KG1 (cell line): ENCODE measurements at regions not wholly inside any gene's neighbourhood (a gene's known extent, or its start where the extent isn't known, plus 50 kb on each side); places are given as distances from the start of the nearest gene placed in this dataset.

Source experiments
- DNase-seq: peaks from one replicate; lab custom pipeline; 2025; lab: John Stamatoyannopoulos, UW

DNA sequence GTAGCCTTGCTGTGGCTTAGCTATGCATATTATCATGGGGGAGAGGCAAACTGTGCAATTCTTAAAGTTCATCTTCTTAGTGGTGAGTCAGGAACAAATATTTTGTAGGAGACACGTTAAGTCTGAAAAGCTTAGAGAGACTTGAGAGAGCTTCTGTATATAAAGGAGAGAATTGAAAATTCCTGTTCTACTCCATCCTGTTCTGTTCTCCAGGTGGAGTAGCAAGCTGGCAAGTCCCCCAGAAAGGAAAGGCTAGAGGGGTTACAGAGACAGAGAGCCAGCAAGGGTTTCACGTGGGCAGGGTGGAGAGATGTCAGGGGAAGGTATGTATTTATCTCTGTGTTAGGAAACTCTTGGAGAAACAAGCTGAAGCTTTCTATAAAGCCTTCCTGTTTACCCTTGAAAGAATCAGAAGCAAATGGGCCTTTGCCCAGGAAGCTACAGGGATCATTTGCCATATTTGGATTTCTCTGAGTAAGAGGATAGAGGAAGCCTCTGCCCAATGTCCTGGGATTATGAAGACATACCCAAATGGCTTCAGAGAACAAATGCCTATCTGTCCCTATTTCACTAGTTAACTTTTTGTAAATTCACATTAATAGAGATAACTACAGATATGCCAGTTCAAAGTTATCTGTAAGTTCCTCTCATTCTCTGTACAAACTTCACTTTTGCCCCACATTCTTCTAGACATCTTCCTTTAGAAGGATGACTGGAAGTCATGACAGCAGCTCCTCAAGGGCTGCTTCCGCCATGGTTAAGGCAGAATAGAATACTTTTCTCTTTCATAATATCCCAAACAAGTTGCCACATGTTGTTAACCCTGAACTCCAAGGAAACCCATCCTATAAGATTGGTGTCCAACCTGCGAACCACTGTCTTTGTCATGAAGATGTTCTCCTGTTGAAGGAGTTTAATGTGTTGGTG, 126.7 kb upstream of the NEDD9 start:
- no peak for DNase-seq

DNA sequence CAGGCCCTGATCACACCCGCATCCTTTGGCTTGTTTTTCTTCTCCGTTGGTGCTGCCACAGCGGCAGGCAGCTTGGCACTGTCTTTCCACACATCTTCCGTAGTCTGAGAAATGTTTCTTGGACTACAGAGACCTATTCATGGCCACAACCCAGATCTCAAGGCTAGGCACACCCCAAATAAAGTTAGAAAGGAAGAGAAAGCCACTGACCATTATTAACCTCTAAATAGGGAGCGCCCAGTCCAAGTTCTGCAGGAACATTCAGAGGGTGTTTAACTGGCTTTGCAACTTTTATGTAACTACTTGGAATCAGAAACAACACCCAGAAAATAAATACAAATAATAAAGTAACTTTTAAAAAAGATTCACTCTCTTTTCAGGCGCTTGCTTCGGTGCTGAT, 124.8 kb upstream of the NEDD9 start:
- no peak for DNase-seq

DNA sequence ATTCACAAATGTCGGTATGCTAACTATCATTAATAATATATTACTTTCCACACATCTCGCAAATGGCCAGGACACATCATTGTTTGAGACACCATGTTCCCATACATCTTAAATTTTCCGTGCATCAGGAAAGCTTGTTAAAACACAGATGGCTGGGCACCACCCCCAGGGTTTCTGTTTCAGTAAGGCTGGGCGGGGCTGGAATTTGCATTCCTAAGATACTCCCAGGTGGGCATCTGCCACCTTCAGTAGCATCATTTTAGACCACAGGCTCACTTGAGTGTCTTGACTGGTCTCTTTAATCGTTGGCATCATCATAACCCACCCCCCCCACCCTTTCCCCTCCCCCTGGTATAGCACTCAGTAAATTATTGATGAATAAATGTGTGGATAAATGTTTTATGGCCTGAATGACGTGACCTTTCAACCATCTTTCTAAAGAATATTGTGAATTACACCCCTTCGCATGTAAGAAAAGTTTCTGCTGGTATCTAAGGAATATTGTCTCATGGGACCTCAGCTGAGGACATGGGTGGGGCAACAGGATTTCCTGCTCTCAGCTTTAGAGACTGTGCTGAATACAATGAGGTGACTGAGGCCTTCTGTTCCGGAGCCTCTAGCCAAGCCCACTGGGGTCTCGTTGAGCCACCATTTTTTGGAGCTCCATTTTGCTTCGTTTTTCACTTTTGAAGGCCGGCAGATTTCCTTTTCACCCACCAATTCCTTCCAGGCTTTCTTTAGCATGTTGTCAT, 124.1 kb upstream of the NEDD9 start:
- DNase-seq, result no peak

DNA sequence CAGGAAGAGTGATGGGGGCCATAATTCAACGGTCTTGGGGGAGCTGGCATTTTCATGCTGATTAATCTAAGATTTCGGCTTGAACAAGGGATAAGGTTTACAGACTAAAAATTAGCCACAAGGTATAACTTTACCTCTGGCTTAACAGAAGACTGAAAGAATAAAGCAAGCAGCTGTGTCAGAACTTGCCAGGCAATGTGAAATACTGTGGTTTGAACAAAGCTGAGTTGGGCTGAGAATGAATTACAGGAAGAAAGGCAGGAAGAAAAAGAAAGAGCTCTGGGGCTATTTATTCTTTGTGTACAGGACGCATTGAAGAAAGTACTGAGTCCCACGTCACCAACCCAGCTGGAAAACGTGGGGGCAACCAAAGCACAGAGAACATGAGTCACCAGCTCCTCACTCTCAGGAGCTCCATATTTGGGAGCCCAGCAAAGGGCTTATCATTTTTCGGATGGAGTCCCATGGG, 121.5 kb upstream of the NEDD9 start:
- no peak for DNase-seq

DNA sequence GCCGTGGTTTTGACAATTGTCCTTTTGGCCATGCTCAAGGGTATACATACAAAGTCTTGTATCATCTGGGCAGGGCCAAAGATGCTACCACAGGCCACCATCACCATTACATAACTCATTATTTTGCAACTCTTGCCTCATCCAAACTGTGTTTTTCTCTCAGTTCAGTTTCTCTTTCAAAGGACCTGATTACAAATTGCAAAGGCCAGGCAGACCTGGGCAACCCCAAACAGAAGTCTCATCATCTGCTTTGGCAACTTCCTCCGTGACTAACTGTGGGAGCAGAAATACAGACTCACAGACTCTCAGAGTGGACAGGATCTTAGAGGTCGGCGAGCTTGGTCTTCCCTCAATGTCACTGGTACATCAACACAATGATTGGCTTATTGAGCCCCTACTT, 117.8 kb upstream of the NEDD9 start:
- DNase-seq, result no peak

DNA sequence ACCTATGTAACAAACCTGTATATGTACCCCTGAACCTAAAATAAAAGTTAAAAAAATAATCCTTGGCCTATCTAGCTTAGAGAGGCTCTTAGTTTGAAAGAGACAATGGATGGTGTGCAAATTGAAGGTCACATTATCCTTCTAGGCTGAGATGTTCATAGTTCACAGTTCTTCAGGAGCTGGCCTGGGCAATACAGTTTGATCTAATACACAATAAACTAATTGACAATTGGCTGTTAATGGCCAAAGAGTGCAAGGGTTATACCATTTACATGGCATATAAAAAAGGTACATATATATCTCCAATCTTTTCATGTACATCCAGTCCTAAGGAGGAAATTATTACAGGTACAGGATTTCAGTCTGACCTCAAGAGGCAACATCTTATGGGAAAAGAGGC, 117.4 kb upstream of the NEDD9 start:
- DNase-seq, result no peak

DNA sequence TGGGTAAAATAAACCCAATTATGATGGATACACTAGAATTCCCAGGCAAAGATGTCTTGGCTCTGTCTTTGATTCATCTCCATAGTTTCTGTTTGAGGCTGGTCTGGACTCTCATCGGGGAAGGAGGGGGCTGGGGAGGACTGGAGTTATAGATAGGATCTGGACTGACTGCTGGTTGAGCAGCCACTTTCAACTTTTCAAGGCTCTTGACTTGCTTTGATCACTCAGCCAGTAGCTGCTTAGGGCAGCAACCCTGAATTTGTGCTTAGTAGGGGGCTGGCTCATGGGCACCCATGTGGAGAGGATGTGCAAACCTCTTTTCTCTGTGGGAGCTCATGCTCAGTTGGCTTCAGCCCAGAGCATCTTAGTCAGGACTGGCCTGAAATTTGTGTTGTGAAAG, 114.0 kb upstream of the NEDD9 start:
- no peak for DNase-seq

DNA sequence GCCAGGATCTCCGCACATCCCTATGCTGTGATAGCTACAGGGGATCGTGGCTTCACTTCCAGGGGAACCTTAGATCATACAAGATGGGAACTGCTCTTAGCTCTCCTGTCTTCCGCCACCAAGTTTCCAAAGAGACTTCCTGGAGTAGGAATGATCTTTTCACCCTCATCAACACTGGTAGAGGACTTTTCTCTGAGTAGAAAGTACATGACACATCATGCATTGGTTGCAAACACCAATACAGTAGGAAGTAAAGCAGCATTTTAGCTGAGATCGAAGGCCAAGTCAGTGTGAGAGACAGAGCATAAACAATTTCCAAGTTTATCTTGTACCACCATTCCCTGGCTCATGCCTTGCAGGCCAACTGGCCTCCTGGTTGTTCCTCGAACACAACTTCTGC, 113.1 kb upstream of the NEDD9 start:
- no peak for DNase-seq

DNA sequence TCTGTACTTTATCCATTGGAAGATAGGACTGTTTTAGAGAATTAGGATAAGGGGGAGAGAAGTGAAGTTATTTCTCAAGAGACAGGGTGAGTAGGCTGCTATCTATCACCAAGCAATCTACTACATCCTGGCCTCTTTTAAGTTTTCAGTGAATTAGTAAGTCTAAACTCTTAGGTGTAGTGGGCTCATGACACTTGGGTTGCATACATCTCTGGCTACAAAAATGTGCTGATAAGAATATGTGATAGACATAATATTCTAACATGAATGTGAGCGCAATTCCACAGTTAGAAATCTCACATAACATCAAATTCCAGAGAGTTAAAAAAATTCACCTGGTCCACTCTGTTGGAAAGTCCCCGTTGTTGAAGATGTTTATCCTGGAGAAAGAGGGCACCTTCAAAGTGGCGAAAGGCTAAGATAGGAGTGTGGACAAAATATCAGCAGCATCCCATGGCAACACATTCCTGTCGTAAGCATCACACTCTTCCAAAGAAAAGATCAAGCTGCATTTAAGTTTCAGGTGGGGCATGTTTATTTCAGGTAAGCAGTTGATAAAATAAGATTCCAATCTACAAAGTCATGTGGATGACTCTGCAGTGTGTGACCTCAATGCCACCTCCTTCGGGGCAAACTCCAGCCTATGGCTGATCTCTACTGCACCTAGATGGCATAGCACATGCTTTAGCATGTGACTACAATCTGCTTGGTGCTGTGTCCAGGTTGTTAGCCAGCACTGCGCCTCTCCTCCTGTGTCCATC, 111.7 kb upstream of the NEDD9 start:
- DNase-seq, result no peak

DNA sequence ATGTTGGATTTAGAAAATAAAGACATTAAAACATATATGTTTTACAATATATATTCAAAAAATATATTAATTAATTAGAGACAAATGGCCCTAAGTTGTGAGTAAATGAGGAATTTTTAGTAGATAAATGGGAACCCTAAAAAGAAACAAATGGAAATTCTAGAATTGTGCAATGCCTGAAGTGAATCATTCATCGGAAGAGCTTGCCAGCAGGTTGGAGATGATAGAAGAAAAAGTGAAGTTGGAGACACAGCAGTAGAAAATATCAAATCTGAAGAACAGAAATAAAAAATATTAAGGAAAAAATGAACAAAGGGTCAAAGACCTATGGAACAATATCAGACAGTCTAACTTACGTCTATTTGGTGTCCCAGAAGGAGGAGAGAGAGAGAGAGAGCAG, 109.4 kb upstream of the NEDD9 start:
- no peak for DNase-seq

DNA sequence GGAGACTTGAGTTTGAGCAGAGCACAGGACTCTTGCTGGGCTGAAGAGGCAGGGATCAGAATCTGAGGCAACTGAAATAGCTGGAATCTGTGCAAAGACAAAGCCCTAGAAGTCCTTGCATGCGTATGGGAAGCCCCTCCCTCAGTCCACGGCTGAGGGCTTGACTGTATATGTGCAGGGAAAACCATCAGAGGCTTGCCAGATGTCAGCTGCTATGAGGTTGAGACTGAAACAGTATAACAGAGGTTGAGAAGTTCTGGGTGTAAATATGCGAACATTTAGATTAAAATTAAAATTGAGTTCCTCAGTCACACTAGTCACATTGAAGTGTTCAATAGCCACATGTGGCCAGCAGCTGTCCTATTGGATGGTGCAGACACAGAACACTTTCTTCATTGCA, 108.8 kb upstream of the NEDD9 start:
- DNase-seq, result no peak

DNA sequence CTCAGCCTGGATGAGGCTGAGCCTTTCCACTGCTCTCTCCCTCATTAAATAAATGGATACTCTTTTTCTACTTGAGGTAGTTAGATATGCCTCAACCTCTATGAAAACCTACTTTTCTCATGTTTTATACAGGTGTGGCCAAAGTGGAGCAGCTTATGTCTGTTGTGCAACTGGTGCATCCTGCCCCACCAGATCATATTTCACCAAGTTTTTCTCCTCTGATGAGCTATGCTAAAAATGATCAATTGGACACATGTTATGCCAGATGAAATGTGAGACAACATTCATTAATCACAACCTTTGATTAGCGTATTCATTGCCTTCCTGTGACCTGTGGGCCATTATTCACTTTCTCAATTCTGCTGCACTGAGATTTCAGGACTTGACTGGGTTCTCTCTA, 106.9 kb upstream of the NEDD9 start:
- DNase-seq, result no peak

DNA sequence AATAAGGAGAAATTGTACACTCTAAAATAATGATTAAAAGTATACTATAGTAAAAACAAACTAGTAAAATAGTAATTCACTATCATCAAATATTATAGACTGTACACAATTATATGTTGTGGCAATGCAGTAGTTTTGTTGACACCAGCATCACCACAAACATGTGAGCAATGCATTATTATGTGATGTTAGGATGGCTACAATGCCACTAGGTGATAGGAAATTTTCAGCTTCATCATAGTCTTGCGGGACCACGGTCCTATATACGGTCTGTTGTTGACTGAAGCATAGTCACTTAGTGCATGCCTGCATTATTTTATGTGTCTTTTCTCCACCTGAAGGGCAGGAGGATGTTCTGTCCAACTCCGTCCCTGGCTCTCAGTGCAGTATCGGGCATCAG, 104.8 kb upstream of the NEDD9 start:
- no peak for DNase-seq

DNA sequence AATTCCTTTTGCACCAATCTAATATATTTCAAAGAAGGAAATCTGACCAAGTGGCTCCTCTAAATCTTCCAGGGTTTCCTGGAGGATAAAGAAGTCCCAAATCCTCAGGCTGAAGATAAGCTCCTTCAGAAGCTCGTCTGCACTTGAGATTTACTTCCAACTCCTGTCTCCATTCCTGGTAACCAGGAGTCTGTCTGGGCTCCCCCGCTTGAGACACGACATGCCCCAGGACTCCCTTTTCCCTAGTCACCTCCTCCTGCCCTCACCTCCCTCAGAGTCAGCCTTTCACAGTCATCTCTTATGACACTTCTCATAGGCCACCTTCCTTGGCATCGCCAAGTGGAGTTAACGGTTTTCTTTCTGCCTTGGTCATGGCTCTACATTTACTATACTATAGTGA, 103.4 kb upstream of the NEDD9 start:
- no peak for DNase-seq

DNA sequence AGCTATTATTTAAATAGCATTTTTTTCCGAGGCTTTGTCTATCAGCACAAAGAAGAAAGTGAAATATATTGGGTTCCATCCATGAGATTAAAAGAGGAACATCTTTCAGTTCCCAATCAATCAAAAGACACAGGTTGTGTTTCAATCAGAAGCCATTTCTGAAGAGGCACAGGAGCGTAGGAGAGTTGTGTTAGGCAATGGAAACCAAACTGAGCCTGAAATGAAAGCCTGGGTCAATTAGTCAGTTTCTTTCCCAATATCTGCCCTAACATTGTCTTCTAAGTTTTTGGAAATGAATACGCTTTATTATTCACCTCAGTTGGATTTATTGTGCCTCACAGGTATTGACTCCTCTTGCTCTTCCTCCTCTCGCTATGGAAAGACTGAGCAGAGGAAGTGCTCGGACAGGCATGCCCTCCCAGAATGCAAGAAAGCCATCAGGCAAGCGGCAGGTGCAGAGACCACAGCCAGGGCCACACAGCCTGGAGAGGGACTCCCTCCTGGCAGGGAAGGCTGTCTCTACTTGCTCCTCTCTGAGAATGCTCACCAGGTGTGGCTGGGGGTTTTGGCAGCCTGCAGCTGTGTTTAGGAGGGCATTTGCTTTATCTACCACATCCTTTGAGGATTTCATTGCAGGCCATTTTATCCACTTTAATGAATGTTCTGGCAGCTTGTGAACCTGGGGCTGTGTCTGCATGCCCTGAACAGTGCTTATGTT, 100.8 kb upstream of the NEDD9 start:
- DNase-seq, result no peak

DNA sequence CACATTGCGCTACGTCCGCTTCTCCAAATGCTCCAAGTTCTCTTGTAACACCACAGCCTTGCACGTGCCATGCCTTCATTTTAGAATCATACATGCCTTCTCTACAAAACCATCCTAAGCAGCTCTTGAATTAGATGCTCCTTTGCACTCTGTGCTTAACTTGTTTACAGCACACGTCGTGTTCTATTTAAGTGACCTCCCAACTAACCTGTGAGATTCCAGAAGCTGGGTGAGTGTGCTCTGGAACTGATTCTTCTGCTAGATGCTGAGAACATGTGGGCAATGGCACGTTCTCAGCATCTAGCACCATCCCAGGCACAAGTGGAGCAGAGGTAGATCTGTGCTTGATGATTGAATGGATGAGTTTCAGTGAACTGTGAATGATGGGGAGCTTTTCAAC, 100.0 kb upstream of the NEDD9 start:
- no peak for DNase-seq

DNA sequence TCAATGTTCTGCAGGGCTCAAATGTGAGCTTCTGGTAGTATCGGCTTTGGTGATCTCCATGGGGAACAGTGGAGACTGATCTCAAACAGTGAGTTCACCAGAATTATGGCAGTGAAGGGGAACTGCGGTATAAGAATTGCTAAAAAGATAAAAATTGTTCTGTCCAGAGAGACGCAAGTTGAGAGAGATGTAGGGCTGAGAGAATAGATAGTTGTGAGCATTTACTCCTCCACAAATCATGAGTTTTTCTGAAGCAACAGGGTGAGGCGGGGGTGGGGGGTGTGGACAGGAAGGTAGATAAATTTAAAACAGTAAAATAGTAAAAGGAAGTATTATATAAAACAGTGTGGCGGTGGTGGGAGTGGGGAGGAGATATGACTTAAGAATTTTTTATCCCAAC, 98.6 kb upstream of the NEDD9 start:
- DNase-seq, result no peak

DNA sequence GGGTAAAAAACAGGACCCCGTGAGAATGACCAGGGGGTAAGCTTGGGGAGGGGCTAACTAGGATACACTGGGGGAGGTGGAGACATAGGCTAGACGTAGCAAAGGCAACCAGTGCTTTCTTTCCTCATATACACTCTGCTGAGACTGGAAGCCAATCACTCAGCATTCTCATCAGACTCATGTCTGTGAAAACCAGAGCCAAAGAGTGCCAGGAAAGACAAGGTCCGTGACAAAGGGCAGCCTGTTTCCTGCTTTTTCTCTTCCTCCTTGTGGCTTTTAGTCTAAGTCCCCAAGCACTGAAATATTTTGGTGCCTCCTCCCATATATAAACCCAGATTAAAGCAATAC, 97.9 kb upstream of the NEDD9 start:
- no peak for DNase-seq

DNA sequence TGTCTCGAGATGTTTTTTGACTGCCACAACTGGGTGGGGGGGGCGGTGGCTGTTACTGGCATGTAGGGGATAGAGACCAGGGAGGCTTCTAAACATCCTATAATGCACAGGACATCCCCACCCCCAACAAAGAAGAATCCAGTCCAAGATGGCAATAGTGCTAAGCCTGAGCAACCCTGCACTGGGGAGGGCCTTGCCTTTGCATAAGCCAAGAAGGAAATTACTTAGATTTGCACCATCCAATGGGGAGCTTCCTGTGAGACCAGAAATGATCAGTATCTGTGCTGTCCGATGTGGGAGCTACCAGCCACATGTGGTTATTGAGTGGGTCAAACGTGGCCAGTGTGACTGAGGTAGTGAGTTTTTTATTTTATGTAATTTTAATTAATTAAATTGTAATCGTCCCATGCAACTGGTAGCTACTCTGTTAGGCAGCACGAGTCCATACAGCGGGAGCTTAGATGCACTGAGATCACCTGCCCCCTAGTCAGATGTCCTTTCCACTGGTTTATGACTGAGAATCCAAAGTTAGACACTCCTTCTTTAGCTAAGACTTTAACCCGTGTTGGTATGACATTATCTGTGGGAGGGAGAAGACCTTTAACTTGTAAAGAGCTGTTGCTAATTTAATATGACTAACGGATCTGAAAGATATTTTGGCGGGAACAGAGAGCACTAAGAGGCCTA, 97.4 kb upstream of the NEDD9 start:
- no peak for DNase-seq

DNA sequence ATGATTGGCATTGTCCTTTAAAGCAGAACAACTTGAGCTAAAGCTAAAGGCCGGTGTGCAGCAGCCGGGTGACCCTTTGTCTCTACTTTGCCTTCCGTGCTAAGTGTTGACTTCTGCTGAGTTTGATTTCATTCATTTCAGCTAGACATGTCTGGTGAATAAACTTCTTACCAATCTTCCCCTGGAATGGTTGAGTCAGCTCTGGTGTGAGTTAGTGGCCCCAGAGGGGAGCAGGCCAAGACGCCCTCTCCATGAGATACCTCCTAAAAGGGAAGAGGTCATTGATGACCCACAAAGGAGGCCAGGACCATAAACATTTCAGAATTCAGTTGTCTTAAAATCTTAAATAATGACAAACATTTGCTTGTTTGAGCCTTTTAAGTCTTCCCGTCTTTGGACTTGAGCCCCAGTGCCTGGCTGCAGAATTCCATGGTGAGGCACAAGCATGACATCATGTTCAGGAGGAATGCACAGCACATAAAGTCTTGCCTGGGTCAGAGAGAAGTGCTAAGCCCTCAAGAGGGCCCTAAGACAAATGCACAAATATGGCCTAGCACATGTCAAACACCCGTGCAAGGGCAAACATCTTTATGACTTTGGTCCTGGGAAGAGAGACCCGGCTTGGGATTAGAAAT, 96.3 kb upstream of the NEDD9 start:
- DNase-seq, result no peak

DNA sequence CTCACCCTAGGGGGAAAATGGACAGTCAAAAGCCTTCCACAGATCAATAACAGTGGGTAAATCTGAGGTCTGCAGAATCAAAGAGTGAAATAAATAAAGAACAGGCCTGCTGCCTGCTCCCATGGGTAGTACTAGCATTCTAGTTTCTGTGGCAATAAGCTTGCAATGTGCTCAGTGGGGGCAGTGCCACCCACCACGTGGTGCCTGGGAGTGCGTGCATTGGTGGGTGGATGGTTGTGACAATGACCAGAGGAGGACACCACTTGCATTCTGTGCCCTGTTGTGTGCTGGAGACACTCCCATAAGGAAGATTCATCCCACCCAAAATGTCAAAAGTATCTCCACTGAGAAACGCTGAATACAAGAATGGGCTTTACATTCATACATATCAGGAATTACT, 95.5 kb upstream of the NEDD9 start:
- DNase-seq, result no peak
